ENCODE measurements at regions not wholly inside any gene's neighbourhood (a gene's known extent, or its start where the extent isn't known, plus 50 kb on each side); places are given as distances from the start of the nearest gene placed in this dataset.

- H3K36me3 ChIP-seq (ENCODE audit: control insufficient read depth, insufficient read depth, low read length): no peaks in the 10 kb centered on the region
Observed at GRCh38 chr5:50927953-50928352, 261.5 kb downstream of the PARP8 start.

GRCh38 chr5:50929174-50929573 is 262.7 kb downstream of the PARP8 start:
- Histone ChIP-seq H3K36me3 (ENCODE audit: control insufficient read depth, insufficient read depth, low read length) (no peaks in the 10 kb centered on the region), H3K27ac (ENCODE audit: low read length) (no peak overlapping the region), H3K4me1 (ENCODE audit: control insufficient read depth, insufficient read depth, low read length) (no peaks in the 10 kb centered on the region), H3K4me3 (ENCODE audit: low read length) (no peak overlapping the region), H3K9me3 (ENCODE audit: control insufficient read depth, low read depth, low read length) (no peaks in the 10 kb centered on the region), H3K27me3 (ENCODE audit: control insufficient read depth, insufficient read depth, low read length) (no peaks in the 10 kb centered on the region)
- no CpG with 5 or more reads among the region's 3 CpGs for WGBS (ENCODE audit: insufficient coverage, low lambda C conversion rate)
- DNase-seq: no peak

More at GRCh38 chr5:50927953-50928352, 261.5 kb downstream of the PARP8 start:
- Histone ChIP-seq H3K4me3 (ENCODE audit: low read length) (no peak overlapping the region), H3K27me3 (ENCODE audit: control insufficient read depth, insufficient read depth, low read length) (no peaks in the 10 kb centered on the region), H3K27ac (ENCODE audit: low read length) (no peak overlapping the region), H3K4me1 (ENCODE audit: control insufficient read depth, insufficient read depth, low read length) (no peaks in the 10 kb centered on the region), H3K9me3 (ENCODE audit: control insufficient read depth, low read depth, low read length) (peaks cover 7% of the 10 kb centered on the region)
- DNase-seq: no peak

GRCh38 chr5:50934343-50934742 is 267.9 kb downstream of the PARP8 start:
- no peaks in the 10 kb centered on the region for H3K9me3 ChIP-seq (ENCODE audit: control insufficient read depth, low read depth, low read length)
- H3K27me3 ChIP-seq (ENCODE audit: control insufficient read depth, insufficient read depth, low read length): no peaks in the 10 kb centered on the region
- no CpG with 5 or more reads among the region's 2 CpGs for WGBS (ENCODE audit: insufficient coverage, low lambda C conversion rate)
- no peak for DNase-seq
- H3K27ac ChIP-seq (ENCODE audit: low read length): no peak overlapping the region
- no peaks in the 10 kb centered on the region for H3K4me1 ChIP-seq (ENCODE audit: control insufficient read depth, insufficient read depth, low read length)
- no peaks in the 10 kb centered on the region for H3K36me3 ChIP-seq (ENCODE audit: control insufficient read depth, insufficient read depth, low read length)
- no peak overlapping the region for H3K4me3 ChIP-seq (ENCODE audit: low read length)

GRCh38 chr5:50945139-50945538 is 278.7 kb downstream of the PARP8 start:
- Histone ChIP-seq H3K27ac (ENCODE audit: low read length) (no peak overlapping the region), H3K4me3 (ENCODE audit: low read length) (no peak overlapping the region), H3K36me3 (ENCODE audit: control insufficient read depth, insufficient read depth, low read length) (no peaks in the 10 kb centered on the region), H3K4me1 (ENCODE audit: control insufficient read depth, insufficient read depth, low read length) (no peaks in the 10 kb centered on the region), H3K9me3 (ENCODE audit: control insufficient read depth, low read depth, low read length) (no peaks in the 10 kb centered on the region), H3K27me3 (ENCODE audit: control insufficient read depth, insufficient read depth, low read length) (no peaks in the 10 kb centered on the region)
- WGBS (ENCODE audit: insufficient coverage, low lambda C conversion rate): no CpG with 5 or more reads among the region's 2 CpGs
- DNase-seq: no peak

- no peak for DNase-seq
- Histone ChIP-seq H3K27me3 (ENCODE audit: control insufficient read depth, insufficient read depth, low read length) (no peaks in the 10 kb centered on the region), H3K9me3 (ENCODE audit: control insufficient read depth, low read depth, low read length) (no peaks in the 10 kb centered on the region), H3K4me3 (ENCODE audit: low read length) (no peak overlapping the region), H3K36me3 (ENCODE audit: control insufficient read depth, insufficient read depth, low read length) (no peaks in the 10 kb centered on the region), H3K4me1 (ENCODE audit: control insufficient read depth, insufficient read depth, low read length) (no peaks in the 10 kb centered on the region), H3K27ac (ENCODE audit: low read length) (no peak overlapping the region)
- 17% methylated on average over 1 of the region's 6 CpGs for WGBS (ENCODE audit: insufficient coverage, low lambda C conversion rate)
Observed at GRCh38 chr5:50947906-50948683, 281.7 kb downstream of the PARP8 start.

- Histone ChIP-seq H3K36me3 (ENCODE audit: control insufficient read depth, insufficient read depth, low read length) (no peaks in the 10 kb centered on the region), H3K4me3 (ENCODE audit: low read length) (no peak overlapping the region), H3K4me1 (ENCODE audit: control insufficient read depth, insufficient read depth, low read length) (no peaks in the 10 kb centered on the region), H3K9me3 (ENCODE audit: control insufficient read depth, low read depth, low read length) (no peaks in the 10 kb centered on the region), H3K27me3 (ENCODE audit: control insufficient read depth, insufficient read depth, low read length) (no peaks in the 10 kb centered on the region), H3K27ac (ENCODE audit: low read length) (no peak overlapping the region)
- DNase-seq: no peak
- WGBS (ENCODE audit: insufficient coverage, low lambda C conversion rate): no CpG with 5 or more reads among the region's 1 CpG
Observed at GRCh38 chr5:50953290-50953689, 286.9 kb downstream of the PARP8 start.

GRCh38 chr5:50958852-50959457 is 292.5 kb downstream of the PARP8 start:
- Histone ChIP-seq H3K9me3 (ENCODE audit: control insufficient read depth, low read depth, low read length) (peaks cover 1% of the 10 kb centered on the region), H3K4me1 (ENCODE audit: control insufficient read depth, insufficient read depth, low read length) (peaks cover 8% of the 10 kb centered on the region), H3K27me3 (ENCODE audit: control insufficient read depth, insufficient read depth, low read length) (peaks cover 12% of the 10 kb centered on the region), H3K4me3 (ENCODE audit: low read length) (no peak overlapping the region), H3K36me3 (ENCODE audit: control insufficient read depth, insufficient read depth, low read length) (no peaks in the 10 kb centered on the region), H3K27ac (ENCODE audit: low read length) (no peak overlapping the region)
- WGBS (ENCODE audit: insufficient coverage, low lambda C conversion rate): 53% methylated on average over 3 of the region's 5 CpGs
- DNase-seq: peak in 1 of 2 donors; percentile 43

- Histone ChIP-seq H3K27ac (ENCODE audit: low read length) (no peak overlapping the region), H3K27me3 (ENCODE audit: control insufficient read depth, insufficient read depth, low read length) (peaks cover 55% of the 10 kb centered on the region)
- no CpG with 5 or more reads among the region's 44 CpGs for WGBS (ENCODE audit: insufficient coverage, low lambda C conversion rate)
Observed at GRCh38 chr5:50962934-50963872, 296.8 kb downstream of the PARP8 start.

GRCh38 chr5:50963971-50964745 is 297.7 kb downstream of the PARP8 start:
- H3K4me3 ChIP-seq (ENCODE audit: low read length): no peak overlapping the region
- H3K27ac ChIP-seq (ENCODE audit: low read length): no peak overlapping the region
- H3K4me1 ChIP-seq (ENCODE audit: control insufficient read depth, insufficient read depth, low read length): peaks cover 34% of the 10 kb centered on the region
- peaks cover 64% of the 10 kb centered on the region for H3K27me3 ChIP-seq (ENCODE audit: control insufficient read depth, insufficient read depth, low read length)
- peak in 1 of 2 donors; percentile 24 for DNase-seq
- 0% methylated on average over 1 of the region's 33 CpGs for WGBS (ENCODE audit: insufficient coverage, low lambda C conversion rate)
- peaks cover 4% of the 10 kb centered on the region for H3K9me3 ChIP-seq (ENCODE audit: control insufficient read depth, low read depth, low read length)
- no peaks in the 10 kb centered on the region for H3K36me3 ChIP-seq (ENCODE audit: control insufficient read depth, insufficient read depth, low read length)

More at GRCh38 chr5:50962934-50963872, 296.8 kb downstream of the PARP8 start:
- peaks cover 2% of the 10 kb centered on the region for H3K9me3 ChIP-seq (ENCODE audit: control insufficient read depth, low read depth, low read length)
- H3K4me1 ChIP-seq (ENCODE audit: control insufficient read depth, insufficient read depth, low read length): peaks cover 25% of the 10 kb centered on the region
- no peaks in the 10 kb centered on the region for H3K36me3 ChIP-seq (ENCODE audit: control insufficient read depth, insufficient read depth, low read length)
- DNase-seq: peak; percentile 44 to 58
- peak overlapping the region; percentile 35 for H3K4me3 ChIP-seq (ENCODE audit: low read length)

Measured in large intestine (tissue), 3 donors.